Neural cell (in vitro differentiated cells): ENCODE measurements at regions not wholly inside any gene's neighbourhood (a gene's known extent, or its start where the extent isn't known, plus 50 kb on each side); places are given as distances from the start of the nearest gene placed in this dataset.

ENCODE experiments used
- H2AFZ ChIP-seq: fragments of 200-600, 300-800 bp; sonication (generic), shearing (Covaris generic); 2 replicates; pipeline ENCODE4 v1.6.0; 2014; ENCODE audit warnings: low read depth, mild to moderate bottlenecking, antibody characterized with exemption, low read length, moderate library complexity
- H3F3A ChIP-seq: fragments of 200-600 bp; shearing (Covaris generic); 2 replicates; pipeline ENCODE4 v1.6.1; 2016; ENCODE audit warnings: mild to moderate bottlenecking, moderate library complexity, mixed read lengths, antibody characterized with exemption, low read length; ENCODE audit not compliant: insufficient read depth, poor library complexity, severe bottlenecking
- H3K27ac ChIP-seq: fragments of 200-600, 300-800 bp; sonication (generic), shearing (Covaris generic); 2 replicates; pipeline ENCODE4 v1.5.1; 2014; ENCODE audit warnings: mild to moderate bottlenecking, low read length, moderate library complexity
- H3K27me3 ChIP-seq: fragments of 300-800, 200-600 bp; sonication (generic), shearing (Covaris generic); 2 replicates; pipeline ENCODE4 v1.6.0; 2014; ENCODE audit warnings: mild to moderate bottlenecking, low read depth, low read length, moderate library complexity; ENCODE audit not compliant: insufficient read depth
- H3K36me3 ChIP-seq: fragments of 300-800, 200-600 bp; sonication (generic), shearing (Covaris generic); 2 replicates; pipeline ENCODE4 v1.5.1; 2014; ENCODE audit warnings: mild to moderate bottlenecking, antibody characterized with exemption, low read length, moderate library complexity; ENCODE audit not compliant: insufficient read depth
- H3K4me2 ChIP-seq: fragments of 300-800, 200-600 bp; sonication (generic), shearing (Covaris generic); 2 replicates; pipeline ENCODE4 v1.6.0; 2014; ENCODE audit warnings: mild to moderate bottlenecking, low read length
- H3K4me3 ChIP-seq: fragments of 300-800, 200-600 bp; sonication (generic), shearing (Covaris generic); 2 replicates; pipeline ENCODE4 v1.5.1; 2014; ENCODE audit warnings: mild to moderate bottlenecking, low read length, moderate library complexity
- H3K79me2 ChIP-seq: fragments of 200-600 bp; shearing (Covaris generic); replicated peaks from 2 replicates; pipeline ENCODE4 v1.6.0; 2014; ENCODE audit warnings: mild to moderate bottlenecking, low read length, moderate library complexity; ENCODE audit not compliant: insufficient read depth
- H3K9ac ChIP-seq: fragments of 300-800, 200-600 bp; sonication (generic), shearing (Covaris generic); 2 replicates; pipeline ENCODE4 v1.6.1; 2016; ENCODE audit warnings: mild to moderate bottlenecking, low read length, mixed read lengths
- H3K9me2 ChIP-seq: fragments of 200-600 bp; shearing (Covaris generic); 2 replicates; pipeline ENCODE4 v1.6.1; 2016; ENCODE audit warnings: mild to moderate bottlenecking, low read length, mixed read lengths; ENCODE audit not compliant: insufficient read depth
- H3K9me3 ChIP-seq: fragments of 200-600, 300-800 bp; sonication (generic), shearing (Covaris generic); 2 replicates; pipeline ENCODE4 v1.6.1; 2016; ENCODE audit warnings: mild to moderate bottlenecking, mixed run types, low read length, moderate library complexity, mixed read lengths
- H4K20me1 ChIP-seq: fragments of 200-600 bp; shearing (Covaris generic); 2 replicates; pipeline ENCODE4 v1.6.1; 2016; ENCODE audit warnings: mild to moderate bottlenecking, mixed run types; ENCODE audit not compliant: insufficient read depth
- CTCF ChIP-seq: fragments of 450-650 bp; IDR thresholded peaks from 2 replicates; pipeline ENCODE4 v1.5.1; 2014; ENCODE audit warnings: antibody characterized with exemption, mild to moderate bottlenecking, moderate library complexity; ENCODE audit not compliant: poor library complexity, severe bottlenecking
- EP300 ChIP-seq: fragments of 450-650 bp; conservative IDR thresholded peaks from 2 replicates; pipeline ENCODE4 v1.6.1; 2014; ENCODE audit warnings: antibody characterized with exemption, mild to moderate bottlenecking, moderate library complexity; ENCODE audit not compliant: poor library complexity, severe bottlenecking
- MXI1 ChIP-seq: fragments of 450-650 bp; conservative IDR thresholded peaks from 2 replicates; pipeline ENCODE4 v1.6.1; 2014; ENCODE audit warnings: antibody characterized with exemption, mild to moderate bottlenecking; ENCODE audit not compliant: poor library complexity, severe bottlenecking
- POLR2AphosphoS5 ChIP-seq: IDR thresholded peaks from 2 replicates; pipeline ENCODE4 v1.6.1; 2012
- REST ChIP-seq: IDR thresholded peaks from 2 replicates; pipeline ENCODE4 v1.6.1; 2012; ENCODE audit warnings: borderline replicate concordance
- SMC3 ChIP-seq: fragments of 450-650 bp; conservative IDR thresholded peaks from 2 replicates; pipeline ENCODE4 v1.6.1; 2014; ENCODE audit warnings: antibody characterized with exemption, mild to moderate bottlenecking, moderate library complexity; ENCODE audit not compliant: poor library complexity

DNA sequence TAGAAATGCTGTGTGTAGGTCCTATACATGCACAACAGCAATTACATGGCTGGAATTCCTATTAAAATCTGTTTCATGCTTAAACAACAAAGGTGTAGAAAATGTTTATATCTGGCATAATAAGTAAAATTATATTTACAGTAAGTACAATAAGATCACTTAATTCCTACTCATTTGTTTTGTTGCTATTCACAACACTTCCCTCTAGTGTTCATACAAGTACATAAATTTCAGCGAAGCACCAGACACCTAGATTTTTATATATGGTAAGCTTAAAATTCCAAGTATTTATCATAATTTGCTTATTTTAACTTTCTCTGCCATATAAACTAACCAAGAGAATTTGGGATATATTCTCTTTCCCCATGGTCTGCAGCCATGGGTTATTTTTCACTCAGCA is 51.8 kb upstream of the ANK3 start:
- no peak for TF ChIP-seq REST
- TF ChIP-seq CTCF: peak; percentile 55
- TF ChIP-seq SMC3: peak; percentile 47
- Histone ChIP-seq H3K9me3 (no peaks in the 10 kb centered on the region), H3K9me2 (no peaks in the 10 kb centered on the region), H3K9ac (no peak overlapping the region), H2AFZ (no peak overlapping the region), H3K4me2 (no peak overlapping the region), H3K27ac (no peak overlapping the region), H3K36me3 (peaks cover 4% of the 10 kb centered on the region), H3K27me3 (no peaks in the 10 kb centered on the region), H3K79me2 (peaks cover 3% of the 10 kb centered on the region), H4K20me1 (no peaks in the 10 kb centered on the region), H3F3A (peaks cover 3% of the 10 kb centered on the region), H3K4me3 (no peak overlapping the region)

GRCh38 chr10:60439641-60440040 is 50.0 kb upstream of the ANK3 start:
- Histone ChIP-seq H3F3A (peaks cover 3% of the 10 kb centered on the region), H3K9me3 (no peaks in the 10 kb centered on the region), H3K4me3 (no peak overlapping the region), H2AFZ (no peak overlapping the region), H3K9me2 (no peaks in the 10 kb centered on the region), H3K79me2 (peaks cover 3% of the 10 kb centered on the region), H3K9ac (no peak overlapping the region), H3K36me3 (peaks cover 4% of the 10 kb centered on the region), H3K27ac (no peak overlapping the region), H3K27me3 (no peaks in the 10 kb centered on the region), H3K4me2 (no peak overlapping the region), H4K20me1 (no peaks in the 10 kb centered on the region)
- no peak for TF ChIP-seq MXI1
- no peak for TF ChIP-seq SMC3
- TF ChIP-seq EP300: no peak
- TF ChIP-seq POLR2AphosphoS5: no peak
